K562 (cell line): ENCODE measurements at regions not wholly inside any gene's neighbourhood (a gene's known extent, or its start where the extent isn't known, plus 50 kb on each side); places are given as distances from the start of the nearest gene placed in this dataset.
A peak's percentile ranks its signal among the peaks of the same experiment; 100 is the strongest.

ENCODE experiments used
- ATF1 ChIP-seq, 2 experiments: fragments of 450-650 bp in 1 of 2; IDR thresholded peaks; 2 replicates each; pipeline ENCODE4 v1.6.1; 2016; ENCODE audit warnings: missing compliant biosample characterization in 1 of 2, missing genetic modification characterization in 1 of 2
- CEBPG ChIP-seq, 3 experiments: fragments of 200-800 bp in 1 of 3; sonication (Bioruptor generic) in 1 of 3; sonication (generic) in 1 of 3; formaldehyde crosslinking in 1 of 3; IDR thresholded peaks in 2 of 3; conservative IDR thresholded peaks in 1 of 3; 2 replicates each; pipeline versions ENCODE4 v1.6.1 to v1.8.0; 2016 to 2022; ENCODE audit warnings: missing compliant biosample characterization in 2 of 3, missing genetic modification characterization in 2 of 3, mild to moderate bottlenecking in 1 of 3, missing genetic modification reagents in 1 of 3
- CREB3 ChIP-seq: fragments of 450-650 bp; conservative IDR thresholded peaks from 2 replicates; pipeline ENCODE4 v1.6.1; 2016; ENCODE audit warnings: missing genetic modification characterization, low read depth, mild to moderate bottlenecking, missing compliant biosample characterization, moderate library complexity
- CXXC5 ChIP-seq: fragments of 250-450 bp; sonication (Bioruptor Pico); IDR thresholded peaks from 2 replicates; pipeline ENCODE4 v1.8.0; 2022; ENCODE audit warnings: inconsistent platforms, mild to moderate bottlenecking, moderate library complexity
- GTF2E2 ChIP-seq: fragments of 200-800 bp; sonication (Bioruptor generic); IDR thresholded peaks from 2 replicates; pipeline ENCODE4 v1.6.1; 2016; ENCODE audit warnings: missing genetic modification characterization, missing compliant biosample characterization
- HEY1 ChIP-seq: fragments of 250-450 bp; sonication (Bioruptor Pico); IDR thresholded peaks from 2 replicates; pipeline ENCODE4 v1.5.0; 2020; ENCODE audit warnings: mild to moderate bottlenecking, moderate library complexity, borderline replicate concordance
- JUND ChIP-seq, 2 experiments: IDR thresholded peaks; 2 replicates in 1 of 2; 3 replicates in 1 of 2; pipeline ENCODE4 v1.6.1; 2011; ENCODE audit warnings: borderline replicate concordance in 2 of 2, low read depth in 2 of 2, low read length in 2 of 2, improper control_type of control experiment in 1 of 2, missing biosample characterization in 1 of 2, missing genetic modification characterization in 1 of 2, missing genetic modification reagents in 1 of 2
- PHTF2 ChIP-seq: fragments of 250-450 bp; sonication (Bioruptor Pico); IDR thresholded peaks from 2 replicates; pipeline ENCODE4 v1.5.0; 2021; ENCODE audit warnings: mild to moderate bottlenecking
- PML ChIP-seq: IDR thresholded peaks from 2 replicates; pipeline ENCODE4 v1.6.1; 2012; ENCODE audit warnings: low read length, inconsistent platforms
- POLR3G ChIP-seq: IDR thresholded peaks from 2 replicates; pipeline ENCODE4 v1.6.1; 2011; ENCODE audit not compliant: insufficient read length, insufficient replicate concordance; ENCODE audit errors: extremely low read depth
- PPARD ChIP-seq: fragments of 250-450 bp; sonication (Bioruptor Pico); IDR thresholded peaks from 2 replicates; pipeline ENCODE4 v1.8.0; 2022; ENCODE audit warnings: inconsistent platforms, mild to moderate bottlenecking, moderate library complexity
- RAD51 ChIP-seq: fragments of 450-650 bp; IDR thresholded peaks from 2 replicates; pipeline ENCODE4 v1.7.1; 2016; ENCODE audit warnings: low read depth, mild to moderate bottlenecking, borderline replicate concordance
- RBM34 ChIP-seq: fragments of 200-400 bp; formaldehyde crosslinking; IDR thresholded peaks from 2 replicates; pipeline ENCODE4 v1.6.1; 2018; ENCODE audit warnings: low read length, borderline replicate concordance; ENCODE audit not compliant: insufficient read depth
- SIN3A ChIP-seq, 2 experiments: fragments of 150-350 bp in 1 of 2; IDR thresholded peaks; 2 replicates each; pipeline ENCODE4 v1.6.1; 2011 to 2016; ENCODE audit warnings: borderline replicate concordance in 2 of 2, low read depth in 2 of 2, low read length in 2 of 2, mild to moderate bottlenecking in 2 of 2, moderate library complexity in 2 of 2; ENCODE audit not compliant: control insufficient read depth in 1 of 2
- SMARCA4 ChIP-seq: fragments of 450-650 bp; IDR thresholded peaks from 2 replicates; pipeline ENCODE4 v1.6.1; 2016
- TFE3 ChIP-seq: fragments of 450-650 bp; formaldehyde crosslinking; IDR thresholded peaks from 2 replicates; pipeline ENCODE4 v1.4.0; 2020; ENCODE audit warnings: mild to moderate bottlenecking, mixed read lengths
- YBX1 ChIP-seq: fragments of 450-650 bp; IDR thresholded peaks from 2 replicates; pipeline ENCODE4 v1.7.1; 2016; ENCODE audit warnings: mild to moderate bottlenecking
- ZBTB1 ChIP-seq: sonication (generic); formaldehyde crosslinking; IDR thresholded peaks from 2 replicates; pipeline ENCODE4 v1.8.1; 2023; ENCODE audit warnings: missing genetic modification reagents, low read depth, mild to moderate bottlenecking, borderline replicate concordance
- ZBTB11 ChIP-seq, 3 experiments: fragments of 200-800 bp in 1 of 3; fragments of 250-450 bp in 1 of 3; fragments of 450-650 bp in 1 of 3; sonication (Bioruptor Pico) in 1 of 3; sonication (Bioruptor generic) in 1 of 3; formaldehyde crosslinking in 1 of 3; IDR thresholded peaks; 2 replicates each; pipeline versions ENCODE4 v1.6.1 to v1.8.0; 2016 to 2022; ENCODE audit warnings: mild to moderate bottlenecking in 2 of 3, missing genetic modification characterization in 2 of 3, missing compliant biosample characterization in 1 of 3, moderate library complexity in 1 of 3

GRCh38 chr3:141431411-141432378, 55.1 kb upstream of the RASA2 start (continued):
- TF ChIP-seq CEBPG (CRISPR knock-in tag; IDR thresholded peaks at IDR 0.05): no peak
- TF ChIP-seq CEBPG (tag; conservative IDR thresholded peaks at IDR 0.05 in 1 of 2, IDR thresholded peaks at IDR 0.05 in 1 of 2): peak in 1 of 2 experiments; percentile 47; a peak in 3 of 4 replicates
- TF ChIP-seq ATF1 (CRISPR knock-in tag; IDR thresholded peaks at IDR 0.05): no peak
- peak; percentile 83 for TF ChIP-seq ATF1 (tag; IDR thresholded peaks at IDR 0.05)
- TF ChIP-seq PPARD (CRISPR knock-in tag): no peak
- TF ChIP-seq ZBTB1 (CRISPR knock-in tag): no peak
- peak; percentile 85 for TF ChIP-seq TFE3 (CRISPR knock-in tag)
- TF ChIP-seq SMARCA4: peak; percentile 33; the same call in 1 of the 2 replicates
- TF ChIP-seq RAD51: peak; percentile 81
- no peak for TF ChIP-seq YBX1
- TF ChIP-seq JUND (IDR thresholded peaks at IDR 0.05; ENCODE audit: borderline replicate concordance, low read depth, low read length): peak; percentile 51; the same call in 1 of the 2 replicates
- TF ChIP-seq JUND (tag; IDR thresholded peaks at IDR 0.05; ENCODE audit: borderline replicate concordance, low read depth, low read length): peak; percentile 27; the same call in 1 of the 3 replicates
- TF ChIP-seq CXXC5 (CRISPR knock-in tag): peak; percentile 75
- TF ChIP-seq ZBTB11 (CRISPR knock-in tag; IDR thresholded peaks at IDR 0.05): no peak
- TF ChIP-seq HEY1 (CRISPR knock-in tag): no peak
- TF ChIP-seq RBM34: no peak
- TF ChIP-seq GTF2E2 (tag): no peak
- no peak for TF ChIP-seq PHTF2 (CRISPR knock-in tag)
- no peak for TF ChIP-seq SIN3A (IDR thresholded peaks at IDR 0.05; ENCODE audit: borderline replicate concordance in 2 of 2, control insufficient read depth in 1 of 2, low read depth in 2 of 2, low read length in 2 of 2)
- TF ChIP-seq POLR3G: no peak
- TF ChIP-seq CREB3 (tag): no peak
- no peak for TF ChIP-seq PML
